ENCODE measurements at regions not wholly inside any gene's neighbourhood (a gene's known extent, or its start where the extent isn't known, plus 50 kb on each side); places are given as distances from the start of the nearest gene placed in this dataset.
"Not testable (repeated sequence)": the region's sequence is repeated elsewhere in the genome, so short reads cannot be mapped to it uniquely, and the experiment has no call there.

GRCh38 chr14:46596236-46596635 is 55.3 kb downstream of the RPL10L start:
- DNase-seq = no peak

- DNase-seq = no peak
These were observed 68.8 kb downstream of the RPL10L start for GRCh38 chr14:46582826-46583225.

- DNase-seq = peak; percentile 23
These were observed 70.4 kb downstream of the RPL10L start for GRCh38 chr14:46581036-46581671.

GRCh38 chr14:46574978-46575375 is 76.6 kb downstream of the RPL10L start:
- DNase-seq = no peak

GRCh38 chr14:46574221-46574977 is 77.2 kb downstream of the RPL10L start:
- DNase-seq = no peak

- no peak for DNase-seq
These were observed 78.1 kb downstream of the RPL10L start for GRCh38 chr14:46573498-46573897.

GRCh38 chr14:46571970-46572369 is 79.6 kb downstream of the RPL10L start:
- DNase-seq = no peak

- DNase-seq = not testable (repeated sequence)
These were observed 83.4 kb downstream of the RPL10L start for GRCh38 chr14:46568161-46568560.

GRCh38 chr14:46550836-46551235 is 100.7 kb downstream of the RPL10L start:
- DNase-seq = no peak

- DNase-seq = no peak
These were observed 110.6 kb downstream of the RPL10L start for GRCh38 chr14:46540986-46541385.

- no peak for DNase-seq
These were observed 132.5 kb downstream of the RPL10L start for GRCh38 chr14:46519121-46519520.

GRCh38 chr14:46508752-46509151 is 142.8 kb downstream of the RPL10L start:
- DNase-seq = not testable (repeated sequence)

GRCh38 chr14:46499521-46499920 is 152.1 kb downstream of the RPL10L start:
- DNase-seq = no peak

GRCh38 chr14:46496409-46496808 is 155.2 kb downstream of the RPL10L start:
- no peak for DNase-seq

GRCh38 chr14:46490238-46490685 is 161.3 kb downstream of the RPL10L start:
- DNase-seq = peak; percentile 16

- DNase-seq = no peak
These were observed 163.2 kb downstream of the RPL10L start for GRCh38 chr14:46488374-46488773.

GRCh38 chr14:46487582-46488350 is 163.8 kb downstream of the RPL10L start:
- no peak for DNase-seq

- DNase-seq = no peak
These were observed 169.4 kb downstream of the RPL10L start for GRCh38 chr14:46482200-46482599.

- no peak for DNase-seq
These were observed 170.8 kb downstream of the RPL10L start for GRCh38 chr14:46480817-46481216.

GRCh38 chr14:46472261-46472660 is 179.3 kb downstream of the RPL10L start:
- DNase-seq = no peak

GRCh38 chr14:46464341-46464740 is 187.2 kb downstream of the RPL10L start:
- no peak for DNase-seq

- DNase-seq = no peak
These were observed 199.8 kb downstream of the RPL10L start for GRCh38 chr14:46451800-46452199.

- DNase-seq = no peak
These were observed 206.9 kb downstream of the RPL10L start for GRCh38 chr14:46444666-46445065.

- no peak for DNase-seq
These were observed 218.2 kb downstream of the RPL10L start for GRCh38 chr14:46433381-46433780.
